ENCODE measurements at regions not wholly inside any gene's neighbourhood (a gene's known extent, or its start where the extent isn't known, plus 50 kb on each side); places are given as distances from the start of the nearest gene placed in this dataset.

DNA sequence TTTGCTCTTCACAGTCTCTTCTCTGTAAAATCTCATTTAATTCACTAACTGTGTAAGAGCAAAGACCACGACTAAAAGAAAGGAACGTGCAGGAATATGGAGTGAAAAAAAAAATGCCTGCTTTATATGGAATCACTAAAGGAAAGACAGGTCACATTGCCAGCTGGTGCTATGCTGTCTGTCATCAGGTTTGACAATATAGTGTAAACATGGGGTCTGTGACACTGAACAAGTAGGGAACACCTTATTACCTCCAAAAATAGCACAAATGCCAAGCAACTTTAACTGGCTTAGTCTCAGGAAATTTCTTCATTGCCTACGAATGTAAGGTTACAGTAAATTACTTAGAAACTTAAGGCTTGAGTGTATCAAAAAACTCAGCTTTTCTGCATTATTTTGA lies 364.5 kb upstream of the LINC00305 start:
- TF ChIP-seq, protein P1, sequence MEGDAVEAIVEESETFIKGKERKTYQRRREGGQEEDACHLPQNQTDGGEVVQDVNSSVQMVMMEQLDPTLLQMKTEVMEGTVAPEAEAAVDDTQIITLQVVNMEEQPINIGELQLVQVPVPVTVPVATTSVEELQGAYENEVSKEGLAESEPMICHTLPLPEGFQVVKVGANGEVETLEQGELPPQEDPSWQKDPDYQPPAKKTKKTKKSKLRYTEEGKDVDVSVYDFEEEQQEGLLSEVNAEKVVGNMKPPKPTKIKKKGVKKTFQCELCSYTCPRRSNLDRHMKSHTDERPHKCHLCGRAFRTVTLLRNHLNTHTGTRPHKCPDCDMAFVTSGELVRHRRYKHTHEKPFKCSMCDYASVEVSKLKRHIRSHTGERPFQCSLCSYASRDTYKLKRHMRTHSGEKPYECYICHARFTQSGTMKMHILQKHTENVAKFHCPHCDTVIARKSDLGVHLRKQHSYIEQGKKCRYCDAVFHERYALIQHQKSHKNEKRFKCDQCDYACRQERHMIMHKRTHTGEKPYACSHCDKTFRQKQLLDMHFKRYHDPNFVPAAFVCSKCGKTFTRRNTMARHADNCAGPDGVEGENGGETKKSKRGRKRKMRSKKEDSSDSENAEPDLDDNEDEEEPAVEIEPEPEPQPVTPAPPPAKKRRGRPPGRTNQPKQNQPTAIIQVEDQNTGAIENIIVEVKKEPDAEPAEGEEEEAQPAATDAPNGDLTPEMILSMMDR (conservative IDR thresholded peaks at IDR 0.05; ENCODE audit: low read depth, low read length) = no peak
- TF ChIP-seq EZH2phosphoT487 (IDR thresholded peaks at IDR 0.05; ENCODE audit: borderline replicate concordance, low read length) = no peak

All from PC-3 (cell line).